AG04450 (cell line): ENCODE measurements at regions not wholly inside any gene's neighbourhood (a gene's known extent, or its start where the extent isn't known, plus 50 kb on each side); places are given as distances from the start of the nearest gene placed in this dataset.

ENCODE experiments used
- CTCF ChIA-PET: fragments of 300-600, 350-600 bp; formaldehyde crosslinking; extraction: SDS; loops from one replicate; lab custom pipeline; 2022; ENCODE audit warnings: antibody characterized with exemption, inconsistent platforms; lab: Charles Lee
- POLR2A ChIA-PET: fragments of 350-600 bp; formaldehyde crosslinking; extraction: SDS; loops from one replicate; lab custom pipeline; 2021; ENCODE audit warnings: antibody characterized with exemption, inconsistent platforms; lab: Yijun Ruan, JAX
- DNase-seq: peaks from one replicate; pipeline ENCODE4 v3.0.0-alpha.2; 2011; ENCODE audit warnings: low read depth, low spot score
- H3K27ac ChIP-seq: one replicate; pipeline ENCODE4 v1.5.1; 2012; ENCODE audit warnings: low read depth, low read length, control low read depth
- H3K27me3 ChIP-seq: one replicate; pipeline ENCODE4 v1.6.0; 2012; ENCODE audit warnings: low read length; ENCODE audit not compliant: control insufficient read depth, insufficient read depth
- H3K4me3 ChIP-seq: 2 replicates; pipeline ENCODE4 v1.5.1; 2011; ENCODE audit warnings: mild to moderate bottlenecking, low read depth, low read length, control low read depth
- H3K9me3 ChIP-seq: 2 replicates; pipeline ENCODE4 v1.5.1; 2012; ENCODE audit warnings: low read length; ENCODE audit not compliant: control insufficient read depth, insufficient read depth
- CTCF ChIP-seq: IDR thresholded peaks from 2 replicates; pipeline ENCODE4 v1.5.1; 2011; ENCODE audit warnings: low read depth, low read length, control low read depth, inconsistent platforms

- DNase-seq, result no peak
- no peak overlapping the region for H3K4me3 ChIP-seq
- POLR2A ChIA-PET, result no interaction called here
- TF ChIP-seq CTCF, result no peak
- no peaks in the 10 kb centered on the region for H3K27me3 ChIP-seq
- H3K27ac ChIP-seq, result no peak overlapping the region
- H3K9me3 ChIP-seq, result no peaks in the 10 kb centered on the region
- CTCF ChIA-PET, result no interaction called here
Measured at GRCh38 chr5:18675041-18675440, 1040.8 kb downstream of the TAF11L14 start.

GRCh38 chr5:18686253-18686652 is 1052.0 kb downstream of the TAF11L14 start:
- Histone ChIP-seq H3K27me3 (no peaks in the 10 kb centered on the region), H3K4me3 (no peak overlapping the region), H3K9me3 (peaks cover 5% of the 10 kb centered on the region; the same call in 1 of the 2 replicates), H3K27ac (no peak overlapping the region)
- CTCF ChIA-PET, result no interaction called here
- POLR2A ChIA-PET, result no interaction called here
- TF ChIP-seq CTCF, result no peak
- no peak for DNase-seq

GRCh38 chr5:18687429-18687828 is 1053.2 kb downstream of the TAF11L14 start:
- TF ChIP-seq CTCF, result no peak
- H3K9me3 ChIP-seq, result peaks cover 5% of the 10 kb centered on the region; the same call in 1 of the 2 replicates
- H3K27me3 ChIP-seq, result no peaks in the 10 kb centered on the region
- ChIA-PET CTCF (no interaction called here), POLR2A (no interaction called here)
- no peak for DNase-seq
- no peak overlapping the region for H3K4me3 ChIP-seq
- H3K27ac ChIP-seq, result no peak overlapping the region

GRCh38 chr5:18699681-18700080 is 1065.4 kb downstream of the TAF11L14 start:
- ChIA-PET CTCF (no interaction called here), POLR2A (no interaction called here)
- TF ChIP-seq CTCF, result no peak
- Histone ChIP-seq H3K4me3 (no peak overlapping the region), H3K27ac (no peak overlapping the region), H3K9me3 (peaks cover 19% of the 10 kb centered on the region), H3K27me3 (no peaks in the 10 kb centered on the region)
- DNase-seq, result no peak

GRCh38 chr5:18702821-18703220 is 1068.6 kb downstream of the TAF11L14 start:
- H3K9me3 ChIP-seq, result peaks cover 15% of the 10 kb centered on the region
- DNase-seq, result no peak
- no peaks in the 10 kb centered on the region for H3K27me3 ChIP-seq
- H3K4me3 ChIP-seq, result no peak overlapping the region
- ChIA-PET POLR2A (no interaction called here), CTCF (no interaction called here)
- no peak overlapping the region for H3K27ac ChIP-seq
- TF ChIP-seq CTCF, result no peak
